ENCODE measurements at regions not wholly inside any gene's neighbourhood (a gene's known extent, or its start where the extent isn't known, plus 50 kb on each side); places are given as distances from the start of the nearest gene placed in this dataset.

DNA sequence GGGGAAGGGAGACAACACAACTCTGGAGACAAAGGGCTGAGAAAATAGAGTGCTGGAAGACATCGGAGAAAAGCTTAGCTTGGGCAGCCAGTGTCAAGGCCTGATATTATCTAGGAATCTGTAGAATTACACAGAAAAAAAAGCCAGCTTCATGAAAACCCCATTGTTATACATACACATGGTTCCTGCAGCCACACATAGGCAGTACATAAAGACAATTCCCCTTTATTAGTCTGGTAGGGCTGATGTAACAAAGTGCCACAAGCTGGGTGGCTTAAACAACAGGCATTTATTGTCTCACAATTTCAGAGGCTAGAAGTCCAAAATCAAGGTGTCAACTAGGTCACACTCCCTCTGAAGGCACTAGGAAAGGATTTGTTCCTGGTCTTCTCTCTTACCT lies 503.5 kb downstream of the MID1IP1 start:
- no peak for DNase-seq

DNA sequence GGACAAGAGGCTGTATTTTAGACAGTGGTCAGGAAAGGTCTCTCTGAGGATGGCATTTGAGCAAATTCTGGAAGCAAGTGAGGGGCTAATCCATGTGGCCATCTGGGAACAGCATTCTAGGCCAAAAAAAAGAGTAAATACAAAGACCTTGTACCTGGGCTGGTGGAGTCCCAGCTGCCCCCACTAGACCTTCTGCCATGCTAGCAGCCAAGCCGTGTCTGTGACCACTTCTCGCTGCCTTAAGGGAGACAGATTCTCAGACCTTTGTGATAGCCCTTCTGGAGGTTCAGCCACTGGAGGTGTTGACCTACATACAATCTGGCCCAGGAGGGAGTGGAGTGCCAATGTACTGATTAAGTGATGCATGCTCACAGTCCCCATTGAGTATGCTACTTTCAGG lies 506.2 kb downstream of the MID1IP1 start:
- no peak for DNase-seq

DNA sequence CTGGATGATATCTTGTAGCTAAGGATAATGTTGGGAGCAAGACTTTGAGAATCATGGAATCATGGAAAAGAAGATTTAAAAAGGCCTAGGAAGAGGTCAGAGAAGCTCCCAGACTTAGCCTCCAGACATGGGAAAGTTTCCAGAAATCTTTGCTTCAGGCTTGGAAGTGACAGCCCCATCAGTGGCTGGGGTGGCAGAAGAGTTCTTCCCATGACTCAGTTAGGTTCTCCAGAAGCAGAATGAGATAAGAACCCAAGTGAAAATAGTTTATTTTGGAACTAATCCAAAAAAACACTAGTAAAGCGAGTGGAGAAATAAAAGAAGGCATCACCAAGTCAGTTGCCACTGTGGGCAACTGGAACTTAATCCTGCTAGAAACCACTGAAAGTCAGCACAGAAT lies 506.9 kb downstream of the MID1IP1 start:
- no peak for DNase-seq

DNA sequence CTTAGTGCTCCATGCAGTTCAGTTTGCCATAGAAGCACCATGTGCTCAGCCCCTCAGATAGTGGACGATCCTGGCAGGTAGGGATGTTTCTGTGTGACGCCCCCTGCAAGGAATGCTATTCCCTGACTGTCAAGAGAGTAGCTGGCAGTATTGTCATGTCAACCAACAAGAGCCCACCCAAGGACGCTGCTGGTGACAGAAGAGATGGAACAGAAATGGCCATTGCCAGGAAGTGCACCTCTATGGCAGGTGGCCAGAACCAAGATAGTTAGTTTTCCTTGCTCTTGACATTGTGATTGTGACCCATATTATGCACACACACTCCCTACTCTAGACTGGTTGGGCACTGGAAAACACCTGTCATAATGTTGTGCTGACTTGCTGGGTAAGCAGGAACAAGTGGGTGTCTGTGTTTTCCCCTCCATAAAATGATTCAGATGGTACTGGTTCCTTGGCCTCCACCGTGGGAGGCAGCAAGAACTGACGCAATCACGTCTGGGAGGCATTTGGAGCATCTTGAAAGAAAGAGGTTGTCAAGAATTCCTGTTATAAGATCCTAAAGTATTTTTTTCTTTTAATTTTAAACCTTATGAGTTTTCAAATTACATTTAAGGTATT lies 507.9 kb downstream of the MID1IP1 start:
- DNase-seq, result no peak

DNA sequence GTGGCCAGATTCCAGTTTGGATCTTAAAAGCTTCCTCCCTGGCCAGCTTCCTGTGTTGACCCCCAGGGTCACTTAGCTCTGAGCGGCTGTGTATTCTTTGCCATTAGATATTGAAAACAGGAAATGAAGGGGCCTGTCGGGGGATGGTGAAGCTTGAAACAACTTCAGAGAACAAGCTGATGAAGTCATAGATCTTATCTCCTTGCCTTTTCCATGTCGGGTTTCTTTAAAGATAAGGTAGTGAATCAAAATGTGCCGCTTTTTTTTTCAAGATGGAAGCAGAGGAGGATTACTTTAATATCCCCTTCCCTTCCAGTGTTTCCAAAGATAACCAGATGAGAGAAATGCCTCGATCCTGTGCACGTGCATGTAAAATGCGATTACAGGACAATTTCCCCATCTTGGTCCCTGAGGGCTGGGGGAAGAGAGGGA lies 508.5 kb downstream of the MID1IP1 start:
- no peak for DNase-seq

DNA sequence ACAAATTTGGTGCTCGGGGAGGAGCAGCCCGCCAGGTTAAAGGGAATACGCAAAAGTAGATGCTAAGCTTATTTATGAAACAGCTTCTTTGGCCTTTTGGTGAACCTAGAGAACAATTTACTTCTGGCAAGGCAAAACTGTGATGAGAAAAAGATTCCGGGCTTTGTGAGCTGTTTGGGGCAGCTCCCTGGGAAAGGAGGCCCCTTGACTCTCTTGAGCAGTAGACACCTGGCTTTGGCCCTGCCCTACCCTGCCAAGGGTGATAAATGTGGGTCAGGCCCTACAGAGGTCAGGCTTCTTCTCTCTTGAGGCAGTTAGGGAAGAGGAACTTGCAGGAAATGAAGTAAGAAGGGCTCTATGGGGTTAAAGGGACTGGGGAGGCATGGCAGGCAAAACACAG lies 509.6 kb downstream of the MID1IP1 start:
- DNase-seq, result no peak

DNA sequence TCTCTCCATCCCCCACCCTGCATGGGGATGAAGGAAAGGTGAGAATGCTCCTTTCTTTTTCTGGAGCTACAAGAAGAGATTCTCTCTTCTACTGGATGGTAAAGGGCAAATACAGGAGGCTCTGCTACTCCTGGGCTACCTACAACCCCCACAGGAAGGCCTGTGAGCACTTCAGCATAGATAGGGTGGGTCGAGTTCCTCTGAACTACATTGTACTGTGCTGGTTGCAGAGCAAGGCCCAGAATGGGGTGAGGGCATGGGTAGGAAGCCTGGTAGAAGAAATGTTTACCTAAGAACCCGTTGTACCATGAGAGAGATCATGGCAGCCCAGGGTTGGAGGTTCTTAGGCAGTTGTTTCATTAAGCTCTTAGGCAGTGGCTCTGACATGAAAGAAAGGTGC lies 510.4 kb downstream of the MID1IP1 start:
- no peak for DNase-seq

DNA sequence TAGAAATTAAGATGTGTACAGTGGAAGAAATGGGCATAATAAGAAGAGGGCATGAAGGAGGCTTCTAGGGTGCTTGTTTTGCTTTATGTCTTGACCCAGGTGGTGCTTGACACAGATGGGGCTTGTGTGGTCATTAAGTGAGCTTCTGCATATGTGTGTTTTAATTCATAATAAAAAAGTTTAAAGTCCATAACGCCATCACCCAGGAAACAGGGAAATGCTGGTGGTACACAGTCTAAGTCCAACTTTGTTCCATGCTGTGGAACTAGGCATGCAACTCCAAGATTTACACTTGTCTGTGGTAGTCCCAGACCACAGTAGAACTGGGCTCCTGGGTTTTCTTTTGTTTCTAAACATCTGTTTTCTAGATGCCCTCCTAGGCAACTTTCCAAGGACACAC lies 511.9 kb downstream of the MID1IP1 start:
- no peak for DNase-seq

DNA sequence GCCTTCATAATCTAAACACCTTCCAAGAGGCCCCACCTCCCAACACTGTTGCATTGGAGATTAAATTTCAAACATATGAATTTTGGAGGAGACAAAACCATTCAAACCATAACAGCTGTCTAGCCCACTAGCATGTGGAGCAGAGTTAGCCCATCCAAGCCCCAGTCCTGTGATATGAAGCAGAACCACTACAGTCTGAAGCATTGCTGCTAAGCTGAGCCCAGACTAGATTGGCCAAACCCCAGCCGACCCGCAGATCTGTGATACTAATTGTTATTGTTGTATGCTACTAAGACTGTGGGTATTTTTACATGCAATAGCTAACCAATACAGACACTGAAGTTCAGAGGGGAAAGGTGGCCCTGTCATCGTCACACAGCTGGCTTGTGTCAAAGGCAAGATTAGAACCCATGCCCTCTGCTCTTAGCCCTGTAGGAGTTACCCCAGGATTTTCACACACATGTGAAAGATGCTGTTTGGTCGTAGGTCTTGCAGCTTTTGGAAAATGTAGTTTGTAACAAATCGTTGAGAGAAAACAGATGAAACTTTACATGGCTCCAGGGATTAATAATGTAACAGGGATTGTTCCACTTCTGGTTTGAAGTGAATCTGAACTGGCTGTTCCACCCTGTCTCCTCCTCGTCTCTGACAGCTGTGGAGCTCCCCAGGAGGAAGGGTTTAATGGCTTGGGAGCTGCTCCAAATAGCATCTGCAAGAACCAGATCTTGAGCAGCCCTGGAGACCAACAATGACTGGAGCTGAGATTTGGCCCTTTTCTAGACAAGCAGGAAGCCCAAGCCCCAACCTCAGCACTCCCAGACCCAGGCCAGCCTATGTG lies 517.5 kb downstream of the MID1IP1 start:
- no peak for DNase-seq

DNA sequence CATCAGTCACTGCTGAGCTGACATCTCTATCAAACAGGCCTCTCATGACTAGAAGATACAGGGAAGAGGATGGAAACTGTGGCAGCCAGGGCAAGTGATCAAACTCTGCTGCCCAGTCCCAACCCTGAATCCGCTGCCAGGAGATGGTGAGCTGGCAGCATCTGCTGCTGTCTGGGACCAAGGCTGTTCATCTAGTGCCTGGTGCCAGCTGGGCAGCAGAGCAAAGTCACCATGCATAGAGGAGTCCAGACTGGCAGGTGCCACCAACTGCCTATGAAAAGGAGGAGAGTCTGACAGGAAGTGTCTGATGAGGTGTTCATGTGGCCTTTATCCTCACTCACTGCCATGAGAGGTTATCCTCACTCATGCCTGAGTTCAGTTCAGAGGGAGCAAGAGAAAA lies 518.9 kb downstream of the MID1IP1 start:
- DNase-seq, result no peak

DNA sequence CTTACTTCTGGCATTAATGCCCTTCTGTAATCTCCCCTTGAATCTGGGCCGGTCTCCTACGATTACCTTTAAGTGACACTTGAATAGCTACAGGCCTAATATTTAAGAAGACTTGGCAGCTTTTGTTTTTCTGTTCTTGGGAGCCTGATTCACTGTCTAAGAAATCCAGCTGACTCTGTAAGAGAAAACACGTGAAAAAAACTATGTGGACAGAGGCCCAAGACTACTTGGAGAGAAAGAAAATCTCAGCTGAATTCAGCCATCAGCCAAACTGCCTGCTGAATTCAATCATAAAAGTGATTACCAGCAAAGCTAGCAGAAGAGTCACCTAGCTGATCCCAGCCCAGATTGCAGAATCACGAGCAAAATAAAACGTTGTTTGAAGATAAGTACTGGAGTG lies 521.2 kb downstream of the MID1IP1 start:
- DNase-seq, result no peak

DNA sequence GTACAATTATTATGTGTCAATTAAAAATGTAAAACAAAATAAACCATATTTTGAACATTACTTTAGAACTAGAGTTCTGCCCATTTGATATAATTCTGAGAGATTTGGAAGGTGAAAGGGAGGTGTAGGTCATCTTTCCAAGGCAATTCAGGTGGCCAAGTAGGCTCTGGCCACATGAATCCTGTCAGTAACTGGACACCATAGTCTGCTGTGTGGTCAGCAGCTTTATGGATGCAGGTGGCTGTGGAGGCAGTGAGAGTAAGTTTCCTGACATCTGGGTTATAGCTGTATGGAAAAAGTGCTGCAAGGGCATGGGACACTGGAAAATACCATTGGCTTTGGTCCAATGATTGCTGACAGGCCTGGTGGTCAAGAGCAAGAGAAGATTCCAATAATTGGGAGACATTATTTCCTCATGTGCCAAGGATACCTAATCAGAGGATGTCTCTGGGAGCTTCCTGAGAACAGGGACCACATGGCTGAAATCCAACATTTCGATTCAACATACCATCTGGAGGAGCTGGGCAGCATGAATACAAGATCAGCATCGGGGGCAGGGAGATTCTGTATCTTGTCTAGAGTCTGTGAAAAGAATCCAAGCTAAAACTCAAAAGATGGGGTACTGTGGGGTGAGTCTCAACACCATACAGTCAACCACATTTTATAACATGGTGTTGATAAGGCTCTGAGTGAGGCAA lies 523.1 kb downstream of the MID1IP1 start:
- DNase-seq, result no peak

DNA sequence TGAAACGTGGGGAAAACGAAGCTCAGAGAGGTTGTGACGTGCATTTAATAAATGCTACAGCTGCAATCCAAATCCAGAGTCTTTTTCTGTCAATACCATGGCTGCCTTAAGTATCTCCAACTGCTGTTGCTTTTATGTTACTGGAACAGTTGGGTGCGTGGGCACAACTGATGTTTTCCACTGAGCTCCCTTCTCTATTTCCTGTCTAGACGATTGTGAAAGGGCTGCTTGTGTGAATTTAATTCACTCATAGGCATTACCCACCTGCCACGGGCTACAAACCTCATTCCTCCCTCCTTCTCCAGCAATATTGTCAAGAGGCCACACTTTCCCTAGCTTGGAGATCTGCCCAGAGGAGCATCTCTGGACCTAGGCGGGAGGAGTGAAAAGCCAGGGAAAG lies 526.0 kb downstream of the MID1IP1 start:
- DNase-seq, result no peak

DNA sequence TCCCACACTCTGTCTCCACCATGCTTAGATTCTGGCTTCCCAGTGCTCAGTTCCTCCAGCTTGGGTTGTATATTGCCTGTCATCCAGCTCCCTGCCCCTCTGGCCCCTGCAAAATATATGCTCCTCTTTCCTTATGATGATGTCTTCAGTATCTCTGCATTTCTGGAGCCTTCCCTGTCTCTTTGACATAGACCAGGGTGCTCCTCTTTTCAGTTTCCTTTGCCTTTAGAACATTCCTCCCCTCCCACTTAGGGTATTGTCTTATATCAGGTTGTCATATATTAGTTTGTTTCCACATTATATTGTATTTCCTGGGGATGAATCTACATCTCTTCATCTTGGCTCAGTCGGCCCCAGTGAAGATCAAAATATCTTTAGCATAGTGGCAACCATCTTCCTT lies 526.4 kb downstream of the MID1IP1 start:
- no peak for DNase-seq

DNA sequence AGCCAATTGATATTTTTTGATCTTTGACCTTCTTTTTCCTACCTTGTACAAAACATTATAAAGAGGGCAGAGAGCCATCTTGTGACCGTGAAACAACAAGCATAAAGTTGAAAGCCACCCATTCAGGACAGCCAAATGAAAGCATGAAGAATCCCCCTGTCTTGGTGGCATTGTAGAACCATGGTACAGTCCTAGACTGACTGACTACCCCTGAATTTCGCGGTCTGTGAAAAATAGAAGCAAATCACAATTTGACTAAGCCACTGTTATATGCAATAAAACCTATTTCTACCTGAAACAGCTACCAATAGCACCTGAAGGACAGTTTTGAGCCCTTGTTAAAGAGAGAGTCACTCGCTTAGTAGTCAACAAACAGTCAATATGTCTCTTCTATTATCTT lies 527.4 kb downstream of the MID1IP1 start:
- DNase-seq, result no peak

DNA sequence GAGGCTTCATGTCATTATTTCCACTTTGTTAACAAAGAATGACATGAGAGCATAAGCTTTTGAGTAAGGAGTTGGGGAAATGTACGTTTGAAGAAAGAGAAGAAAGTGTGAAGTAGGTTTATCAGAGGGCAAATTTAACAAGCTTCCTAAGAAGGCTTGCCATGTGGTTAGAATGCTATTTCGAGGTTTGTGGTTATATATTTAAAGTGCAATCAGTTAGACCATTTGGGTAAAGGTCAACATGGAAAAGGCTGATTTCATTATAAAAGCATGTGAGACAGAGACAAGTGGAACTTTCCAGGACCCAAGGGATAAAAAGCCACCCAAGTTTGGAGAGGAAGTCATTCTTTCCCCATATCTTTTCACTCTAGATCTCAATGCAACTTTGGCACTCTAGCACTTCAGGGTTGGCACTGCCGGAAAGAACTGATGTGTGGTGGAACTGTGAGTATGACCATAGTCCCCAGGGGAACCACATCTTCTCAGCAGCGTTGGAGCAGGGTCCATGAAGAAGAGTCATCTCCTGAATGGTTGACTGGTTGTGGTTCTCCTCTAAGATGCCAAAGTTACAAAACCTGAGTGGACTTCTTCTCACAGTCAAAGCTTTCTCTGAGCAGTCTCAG lies 529.9 kb downstream of the MID1IP1 start:
- DNase-seq, result peak; percentile 3

DNA sequence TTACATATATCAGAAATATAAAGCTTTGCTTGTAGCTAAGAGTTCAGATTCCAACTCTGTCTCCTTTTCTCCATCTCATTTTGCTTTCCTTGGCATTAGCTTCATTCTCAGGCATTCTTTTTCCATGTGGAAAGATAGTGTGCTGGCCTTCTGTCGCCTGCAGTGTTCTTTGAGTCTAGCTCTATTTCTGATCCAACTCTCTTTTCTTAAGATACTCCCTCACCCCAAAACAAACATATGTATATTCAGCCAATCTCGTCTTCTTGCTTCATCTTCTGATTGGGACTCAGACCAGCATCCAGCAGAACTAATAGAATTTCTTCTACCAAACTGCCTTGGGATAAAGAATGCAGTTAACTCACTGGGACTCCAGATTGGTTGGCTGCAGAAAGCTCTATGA lies 532.2 kb downstream of the MID1IP1 start:
- no peak for DNase-seq

DNA sequence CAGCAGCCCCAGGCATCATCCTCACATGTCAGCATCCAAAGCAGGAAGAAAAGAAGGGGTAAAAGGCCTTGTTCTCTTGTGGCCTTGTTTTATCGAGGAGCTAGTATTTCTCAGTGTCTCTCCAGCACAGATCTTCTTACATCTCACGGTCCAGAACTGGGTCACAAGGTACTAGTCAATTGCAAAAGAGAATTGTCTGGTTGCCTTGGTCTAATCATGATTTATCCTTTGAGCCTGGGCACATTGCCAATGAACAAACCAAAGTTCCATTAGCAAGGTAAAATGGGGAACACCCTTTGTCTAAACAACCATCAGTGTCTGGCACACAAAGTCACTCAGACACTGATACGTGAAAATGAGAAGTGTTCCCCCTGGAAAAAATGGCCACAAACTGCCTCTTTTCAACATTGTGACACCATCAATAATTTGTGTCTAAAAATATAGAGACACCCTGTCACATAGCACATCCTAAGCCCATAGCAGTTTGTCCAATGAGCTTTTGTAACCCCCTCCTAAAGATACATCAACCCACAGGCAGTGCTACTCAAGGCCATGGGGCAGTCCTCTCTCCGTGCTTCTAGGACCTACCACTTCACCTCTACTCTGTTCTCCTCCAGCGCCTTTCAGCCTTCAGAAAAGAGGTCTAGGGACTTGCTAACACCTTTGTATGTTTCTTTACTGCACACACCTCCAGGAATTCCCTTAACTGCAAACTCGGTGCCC lies 534.4 kb downstream of the MID1IP1 start:
- DNase-seq, result no peak

DNA sequence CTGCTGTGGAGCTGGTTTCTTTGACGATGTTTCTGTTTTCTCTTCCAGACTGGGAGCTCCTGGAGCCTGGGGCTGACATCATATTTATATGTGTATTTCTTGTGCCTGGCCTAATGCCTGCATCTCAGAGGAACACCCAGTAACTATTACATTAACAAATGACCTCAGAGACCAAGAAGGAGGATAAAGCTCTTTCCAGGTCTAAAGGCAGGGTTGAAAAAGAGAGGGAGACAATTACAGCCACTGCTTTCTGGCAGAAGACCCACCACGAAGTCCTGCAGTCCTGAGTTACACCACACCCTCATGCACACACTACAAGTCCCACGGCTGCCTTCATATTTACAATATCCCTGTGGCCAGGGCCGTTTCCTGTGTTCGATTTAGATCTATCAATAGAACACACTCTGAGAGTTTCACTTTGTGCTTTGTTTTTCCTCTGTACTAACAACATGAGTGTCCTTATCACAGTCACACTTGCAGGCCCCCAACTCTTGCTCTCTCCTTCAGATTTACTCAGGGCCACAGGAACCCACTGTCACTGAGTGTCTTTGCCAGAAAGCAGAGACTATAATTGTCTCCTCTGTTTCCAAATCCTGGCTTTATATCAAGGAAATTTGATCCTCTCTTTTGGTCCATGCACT lies 535.5 kb downstream of the MID1IP1 start:
- no peak for DNase-seq

DNA sequence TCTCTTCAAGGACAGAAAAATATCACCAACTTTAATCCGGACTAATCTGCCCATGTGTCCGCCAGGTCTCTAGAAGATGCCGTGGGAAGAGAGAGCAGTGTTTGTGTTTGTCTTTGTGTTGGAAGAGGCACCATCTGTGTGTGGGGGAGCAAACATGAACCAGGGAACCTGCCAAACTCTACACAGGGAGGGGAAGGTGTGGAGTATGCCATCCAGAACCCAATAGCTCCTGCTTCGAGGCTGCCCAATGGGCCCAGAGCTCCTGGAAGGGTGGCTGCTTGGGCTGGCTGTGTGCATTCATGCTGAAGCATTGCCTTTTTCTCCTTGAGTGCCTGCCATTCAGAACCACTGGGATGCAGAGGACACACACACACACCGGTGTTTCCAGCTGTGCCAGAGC lies 536.2 kb downstream of the MID1IP1 start:
- no peak for DNase-seq

DNA sequence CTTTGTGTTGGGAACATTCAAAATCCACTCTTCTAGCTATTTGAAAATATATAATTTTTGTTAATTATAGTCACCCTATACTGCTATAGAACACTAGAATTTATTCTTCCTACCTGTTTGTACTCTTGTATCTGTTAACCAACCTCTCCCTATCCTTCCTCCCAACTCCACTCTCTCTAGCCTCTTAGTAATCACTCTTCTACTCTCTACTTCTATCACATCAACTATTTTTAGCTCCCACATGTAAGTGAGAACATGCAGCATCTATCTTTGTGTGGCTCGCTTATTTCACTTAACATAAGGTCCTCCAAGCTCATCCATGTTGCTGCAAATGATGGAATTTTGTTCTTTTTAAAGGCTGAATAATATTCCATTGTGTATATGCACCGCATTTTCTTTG lies 537.3 kb downstream of the MID1IP1 start:
- DNase-seq, result no peak

DNA sequence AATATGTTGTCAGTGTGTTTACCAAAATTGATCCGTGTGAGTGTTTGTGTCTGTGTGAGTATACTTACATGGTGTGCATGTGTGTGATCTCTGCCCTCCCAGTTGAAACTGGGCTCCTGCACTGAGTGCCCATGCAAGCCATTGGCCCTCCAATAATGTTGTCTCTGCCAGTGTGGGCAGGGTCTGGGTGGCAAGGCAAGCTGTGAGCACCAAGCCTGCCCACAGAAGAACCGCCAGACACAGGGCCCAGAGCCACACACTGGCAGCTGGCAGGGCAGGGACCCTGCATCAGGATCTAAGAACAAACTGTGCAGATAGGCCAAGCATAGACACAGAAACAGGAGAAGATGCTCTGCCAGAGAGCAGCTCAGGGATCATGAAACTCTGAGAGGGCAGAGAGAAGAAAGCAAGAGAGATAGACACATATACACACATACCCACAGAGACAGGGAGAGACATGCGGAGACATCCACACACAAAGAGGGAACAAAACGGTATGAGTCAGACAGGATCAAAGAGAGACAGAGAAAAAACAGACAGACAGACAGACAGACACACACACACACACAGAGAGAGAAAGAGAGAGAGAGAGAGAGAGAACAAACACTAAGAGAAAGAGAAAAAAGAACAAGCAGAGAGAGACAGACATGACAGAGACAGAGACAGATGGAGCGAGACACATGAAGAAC lies 555.0 kb downstream of the MID1IP1 start:
- DNase-seq, result no peak

All from GF-D8 (cell line).